Left lung (tissue), 4 donors: ENCODE measurements at regions not wholly inside any gene's neighbourhood (a gene's known extent, or its start where the extent isn't known, plus 50 kb on each side); places are given as distances from the start of the nearest gene placed in this dataset.

ENCODE experiments used
- ATAC-seq: fragments of 200-7000 bp; cut with Tn5 transposase; one replicate; pipeline ENCODE4 v1.9.1; 2020; ENCODE audit warnings: moderate library complexity
- DNase-seq, 4 donors: peaks; one replicate each; pipeline ENCODE4 v3.0.0-alpha.2; 2013 to 2020
- H3K27ac ChIP-seq, 2 donors: fragments of 200-600 bp; sonication (generic) in 1 of 2; one replicate each; pipeline versions ENCODE4 v1.5.0 to v1.8.0; 2020 to 2021
- H3K27me3 ChIP-seq, 2 donors: fragments of 200-600 bp; sonication (generic) in 1 of 2; one replicate each; pipeline versions ENCODE4 v1.5.0 to v1.8.0; 2020 to 2021
- H3K36me3 ChIP-seq, 2 donors: fragments of 200-600 bp; sonication (generic) in 1 of 2; one replicate each; pipeline versions ENCODE4 v1.5.0 to v1.8.0; 2020 to 2021
- H3K4me1 ChIP-seq, 2 donors: fragments of 200-600 bp; one replicate each; pipeline ENCODE4 v1.8.0; 2021
- H3K4me3 ChIP-seq, 2 donors: fragments of 200-600 bp; sonication (generic) in 1 of 2; one replicate each; pipeline versions ENCODE4 v1.5.0 to v1.8.0; 2020 to 2021; ENCODE audit warnings: mild to moderate bottlenecking in 1 of 2
- H3K9me3 ChIP-seq, 2 donors: fragments of 200-600 bp; sonication (generic) in 1 of 2; one replicate each; pipeline versions ENCODE4 v1.5.0 to v1.8.0; 2020 to 2021
- CTCF ChIP-seq, 2 donors: fragments of 200-600 bp; sonication (generic) in 1 of 2; IDR thresholded peaks; one replicate each; pipeline versions ENCODE4 v1.5.0 to v1.8.0; 2021; ENCODE audit warnings: antibody characterized with exemption in 2 of 2
- intact Hi-C, 2 donors: fragments of 100-400 bp; cut with DNase I; formaldehyde crosslinking; loops; one replicate each; pipeline versions ENCODE4 v1.11.2 to v1.14.2; 2022
- donor health status: DM: no; HTN: yes; CAD: no.
- donor health status: DM: no; HTN: no; CAD: no.

DNA sequence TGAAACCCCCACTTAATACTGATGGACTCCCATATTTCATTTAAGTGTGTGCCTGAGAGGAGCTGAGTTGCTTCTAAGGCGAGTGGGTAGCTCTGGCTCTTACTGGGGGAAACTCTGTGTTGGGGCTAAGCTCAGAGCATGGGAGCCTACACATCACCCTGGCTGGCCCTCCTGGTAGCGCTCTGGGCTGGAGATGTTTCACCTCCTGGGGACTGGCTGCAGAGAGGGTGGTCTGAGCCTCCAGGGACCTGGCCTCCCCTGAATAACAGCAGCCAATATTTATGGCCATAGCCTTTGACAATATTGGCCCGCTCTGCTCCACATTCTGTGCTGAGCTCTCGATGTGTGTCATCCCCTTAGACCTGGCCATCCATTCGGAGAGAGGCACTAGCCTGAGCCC, 316.5 kb downstream of the ZNF536 start:
- Histone ChIP-seq H3K4me1 (no peaks in the 10 kb centered on the region), H3K9me3 (no peaks in the 10 kb centered on the region), H3K36me3 (no peaks in the 10 kb centered on the region), H3K4me3 (no peak overlapping the region), H3K27ac (no peak overlapping the region), H3K27me3 (peaks cover 0 to 91% of the 10 kb centered on the region in 2 donors)
- intact Hi-C loops: loop anchor here in 1 of 2 donors (10.0 kb wide), 1 partner anchor 1536 kb away; no protein-coding TSS in a partner anchor
- DNase-seq: no peak
- no peak for ATAC-seq
- no peak for TF ChIP-seq CTCF (IDR thresholded peaks at IDR 0.05)

DNA sequence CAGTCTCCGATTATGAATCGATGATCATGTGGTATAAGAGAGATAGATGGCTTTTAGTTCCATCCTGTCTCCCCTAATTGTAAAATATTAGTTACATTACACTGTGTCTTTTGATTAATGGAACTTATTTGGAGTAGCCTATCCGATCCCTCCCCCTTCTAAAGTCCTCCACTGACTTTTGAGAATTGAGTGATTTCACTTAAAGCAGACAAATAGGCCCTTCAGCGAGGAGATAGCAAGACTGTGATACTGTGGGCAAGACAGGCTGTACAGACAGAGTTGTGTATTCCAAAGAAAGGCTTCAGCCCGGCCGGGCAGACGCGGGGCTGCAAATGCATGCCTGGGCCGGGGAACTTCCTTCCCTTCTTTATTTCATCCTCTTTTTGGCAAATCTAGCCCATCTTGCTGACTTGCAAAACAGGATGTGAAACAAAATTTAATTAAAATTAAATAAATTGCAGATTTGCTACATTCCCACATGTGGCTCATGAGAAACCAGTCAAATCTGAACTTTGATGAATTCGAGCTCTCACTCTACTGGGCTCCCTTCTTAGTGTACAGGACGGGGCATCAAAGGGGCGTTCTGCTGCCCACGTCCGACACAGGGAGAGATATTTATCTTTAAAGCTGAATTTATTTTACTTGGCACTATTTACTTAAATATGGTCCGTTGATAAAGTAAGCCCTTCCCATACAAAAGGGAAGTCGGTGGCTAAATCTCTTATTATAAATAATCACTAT, 314.8 kb downstream of the ZNF536 start:
- Histone ChIP-seq H3K27me3 (peaks cover 0 to 90% of the 10 kb centered on the region in 2 donors), H3K4me1 (no peaks in the 10 kb centered on the region), H3K9me3 (no peaks in the 10 kb centered on the region), H3K27ac (no peak overlapping the region), H3K4me3 (no peak overlapping the region), H3K36me3 (no peaks in the 10 kb centered on the region)
- no peak for TF ChIP-seq CTCF (IDR thresholded peaks at IDR 0.05)
- DNase-seq: no peak
- no peak for ATAC-seq
- intact Hi-C loops: loop anchor here in 1 of 2 donors (10.0 kb wide), 1 partner anchor 1538 kb away; no protein-coding TSS in a partner anchor

DNA sequence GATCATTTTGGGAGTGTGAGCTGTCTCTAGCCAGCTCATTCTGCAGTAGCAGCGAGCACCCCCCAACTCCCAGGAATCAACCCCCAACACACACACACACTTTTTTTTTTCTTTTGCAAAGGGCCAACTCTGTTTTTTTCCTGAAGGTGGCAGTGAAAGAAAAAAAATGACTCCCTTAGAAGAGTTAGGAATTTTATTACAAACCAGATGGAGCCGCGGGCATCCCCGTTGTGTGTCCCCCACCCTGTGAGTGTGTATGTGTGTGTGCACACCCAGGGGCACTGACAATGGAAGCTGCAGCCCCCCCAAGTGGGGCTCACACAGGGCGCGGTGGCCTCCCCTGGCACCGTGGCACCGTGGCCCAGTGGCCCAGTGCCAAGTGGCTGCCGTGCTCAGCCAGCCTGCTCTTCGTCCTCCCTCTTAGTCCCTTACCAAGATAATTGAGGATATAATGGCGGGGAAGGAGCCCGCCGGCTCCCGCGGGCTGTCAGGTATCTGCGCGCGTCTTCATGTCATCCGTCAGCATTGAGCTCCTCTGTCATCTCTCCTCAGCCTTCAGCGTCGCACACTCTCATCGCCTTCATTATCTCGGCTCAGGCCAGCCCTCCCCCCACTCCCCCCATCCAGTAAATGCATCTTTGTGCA, 314.1 kb downstream of the ZNF536 start:
- H3K4me3 ChIP-seq: no peak overlapping the region
- peaks cover 0 to 89% of the 10 kb centered on the region in 2 donors for H3K27me3 ChIP-seq
- no peak overlapping the region for H3K27ac ChIP-seq
- ATAC-seq (no peak), DNase-seq (no peak)
- H3K36me3 ChIP-seq: no peaks in the 10 kb centered on the region
- TF ChIP-seq CTCF (IDR thresholded peaks at IDR 0.05): no peak
- no peaks in the 10 kb centered on the region for H3K9me3 ChIP-seq
- intact Hi-C loops: loop anchor here in 1 of 2 donors (10.0 kb wide), 1 partner anchor 1539 kb away; no protein-coding TSS in a partner anchor
- no peaks in the 10 kb centered on the region for H3K4me1 ChIP-seq

DNA sequence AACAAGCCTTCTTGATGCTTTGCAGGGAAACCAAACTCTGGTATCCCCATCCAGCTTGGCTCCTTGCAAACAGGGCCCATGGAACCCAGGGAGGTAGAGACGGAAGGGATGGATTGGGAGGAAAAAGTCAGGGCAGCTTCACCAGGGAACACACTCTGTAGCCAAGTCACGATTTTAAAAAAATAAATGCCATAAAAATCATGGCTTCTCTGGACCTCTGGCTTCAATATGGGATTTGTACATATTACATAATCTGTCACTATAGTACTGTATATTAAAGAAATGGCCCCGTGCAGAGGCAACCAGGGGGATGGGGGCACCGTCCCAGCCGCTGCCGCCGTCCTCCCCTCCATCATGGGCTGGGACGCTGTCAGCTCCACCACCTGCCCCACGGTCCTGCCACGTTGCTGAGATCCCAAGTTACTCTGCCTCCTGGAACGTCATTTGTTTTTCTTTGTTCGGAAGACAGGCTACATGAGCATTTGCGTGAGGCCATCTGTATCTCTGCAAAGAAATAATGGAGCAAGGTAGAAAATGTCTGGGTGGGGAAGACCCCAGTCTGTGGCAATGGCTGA, 313.3 kb downstream of the ZNF536 start:
- DNase-seq (no peak), ATAC-seq (no peak)
- no peak for TF ChIP-seq CTCF (IDR thresholded peaks at IDR 0.05)
- no peak overlapping the region for H3K27ac ChIP-seq
- H3K36me3 ChIP-seq: no peaks in the 10 kb centered on the region
- no peaks in the 10 kb centered on the region for H3K9me3 ChIP-seq
- intact Hi-C loops: loop anchor here in 1 of 2 donors (10.0 kb wide), 1 partner anchor 1539 kb away; no protein-coding TSS in a partner anchor
- peaks cover 0 to 87% of the 10 kb centered on the region in 2 donors for H3K27me3 ChIP-seq
- no peak overlapping the region for H3K4me3 ChIP-seq
- H3K4me1 ChIP-seq: no peaks in the 10 kb centered on the region

DNA sequence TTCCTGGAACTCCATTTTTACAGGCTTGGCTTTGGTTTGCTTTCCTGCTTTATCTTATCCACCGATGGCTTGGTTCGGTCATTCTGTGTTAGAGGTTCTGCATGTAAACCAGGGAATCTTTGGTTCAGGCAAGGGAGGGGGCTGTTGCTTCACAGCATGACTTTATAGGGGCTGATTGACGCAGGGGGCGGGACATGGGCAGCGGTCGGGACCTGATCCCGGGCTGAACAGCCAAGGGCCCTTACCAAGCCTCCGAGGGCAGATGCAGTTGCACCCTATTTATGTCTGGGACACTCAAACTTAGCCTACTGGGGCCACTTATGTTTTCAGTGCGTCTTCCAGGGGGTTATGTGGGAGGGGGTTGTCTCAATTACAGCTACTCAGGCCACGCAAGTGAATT, 312.4 kb downstream of the ZNF536 start:
- ATAC-seq (no peak), DNase-seq (no peak)
- Histone ChIP-seq H3K4me3 (no peak overlapping the region), H3K36me3 (no peaks in the 10 kb centered on the region), H3K27ac (no peak overlapping the region), H3K27me3 (peaks cover 0 to 83% of the 10 kb centered on the region in 2 donors), H3K4me1 (no peaks in the 10 kb centered on the region), H3K9me3 (no peaks in the 10 kb centered on the region)
- no peak for TF ChIP-seq CTCF (IDR thresholded peaks at IDR 0.05)
- intact Hi-C loops: loop anchor here in 1 of 2 donors (10.0 kb wide), 1 partner anchor 1540 kb away; no protein-coding TSS in a partner anchor
